GM11168 (cell line): ENCODE measurements at regions not wholly inside any gene's neighbourhood (a gene's known extent, or its start where the extent isn't known, plus 50 kb on each side); places are given as distances from the start of the nearest gene placed in this dataset.

Experiments used
- in situ Hi-C: fragments of 300-500 bp; cut with MboI; formaldehyde crosslinking; loops from one replicate; pipeline ENCODE4 v1.12.0; 2022; ENCODE audit warnings: low sequenced_read_pairs; ENCODE audit not compliant: unreplicated experiment

DNA sequence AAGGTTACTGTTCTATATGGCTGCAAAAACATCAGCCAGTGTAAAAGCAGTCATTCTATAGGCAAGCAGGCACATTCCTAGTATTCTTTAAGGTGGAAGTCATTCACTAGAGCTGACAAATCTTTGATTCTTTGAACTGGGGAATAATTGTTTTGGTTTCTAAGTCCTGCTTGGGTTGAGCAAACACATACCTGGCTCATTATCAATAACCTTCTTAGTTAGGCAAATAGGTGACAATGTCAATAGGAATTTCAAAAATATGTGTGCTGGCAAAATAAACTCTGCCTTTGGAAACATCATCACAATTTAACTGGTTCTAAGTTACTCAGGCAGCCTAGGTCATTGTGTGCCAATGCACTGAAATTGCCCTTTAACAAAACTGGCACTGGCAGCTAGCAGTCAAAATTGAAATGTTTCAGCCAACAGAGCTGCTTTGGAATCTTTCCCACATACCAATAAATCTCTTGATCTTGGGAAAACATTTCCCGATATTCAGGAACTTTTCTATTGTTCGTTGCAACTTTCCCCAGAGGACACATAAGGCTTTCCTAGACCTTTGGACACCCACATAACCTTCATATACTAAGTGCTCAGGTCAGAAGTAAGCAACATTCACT lies 402.0 kb upstream of the MMADHC start:
- in situ Hi-C loops = no loop called here

DNA sequence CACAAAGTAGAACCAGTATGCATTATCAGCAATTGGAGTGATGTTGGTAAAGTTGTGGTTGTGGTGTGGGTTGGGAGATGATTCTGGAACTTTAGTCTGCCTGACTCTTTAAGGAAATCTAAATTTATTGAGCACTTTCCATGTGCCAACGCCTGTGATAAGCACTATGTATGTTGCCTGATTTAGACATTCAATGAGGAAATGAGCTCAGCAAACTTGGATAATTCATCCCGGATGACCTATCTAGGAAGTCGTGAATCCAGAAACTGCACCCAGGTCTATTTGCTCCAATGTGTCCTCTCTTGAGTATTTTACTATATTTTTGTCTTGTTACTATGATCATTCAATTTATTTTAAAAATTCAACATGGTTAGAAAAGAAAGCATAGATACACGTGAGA lies 400.8 kb upstream of the MMADHC start:
- in situ Hi-C loops = no loop called here

GRCh38 chr2:149986861-149987260 lies 399.3 kb upstream of the MMADHC start:
- in situ Hi-C loops = no loop called here

DNA sequence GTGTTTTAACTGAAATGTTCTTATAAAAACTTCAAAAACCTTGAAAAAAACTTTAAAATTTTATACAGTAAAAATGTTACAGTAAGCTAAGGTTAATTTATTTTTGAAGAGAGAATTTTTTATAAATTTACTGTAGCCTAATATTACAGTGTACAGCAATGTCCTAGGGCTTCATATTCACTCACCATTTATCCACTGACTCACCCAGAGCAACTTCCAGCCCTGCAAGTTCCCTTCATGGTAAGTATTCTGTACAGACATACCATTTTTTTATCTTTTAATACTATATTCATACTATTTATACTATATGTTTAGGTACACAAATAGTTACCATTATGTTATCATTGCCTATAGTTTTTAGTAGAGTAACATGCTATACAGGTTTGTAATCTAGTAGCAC lies 396.7 kb upstream of the MMADHC start:
- in situ Hi-C loops = no loop called here

DNA sequence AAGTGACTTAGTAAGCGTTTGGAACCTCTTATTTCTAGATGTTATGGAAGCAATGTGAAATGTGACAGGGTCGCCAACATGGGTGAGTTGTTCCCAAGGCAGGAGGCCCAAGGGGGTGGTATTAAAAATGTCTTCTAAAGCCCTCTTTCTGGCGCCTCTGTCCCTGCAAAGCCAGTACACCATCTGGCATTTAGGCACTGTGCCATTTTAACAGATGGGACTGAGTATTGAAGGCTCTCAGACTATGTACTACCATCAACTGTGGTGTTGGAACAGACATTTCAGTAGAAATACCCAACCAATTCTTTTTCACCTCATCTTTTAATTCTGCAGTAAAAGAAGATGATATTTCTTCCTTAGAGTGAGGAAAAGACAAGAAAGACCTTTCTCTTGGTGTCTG lies 384.5 kb upstream of the MMADHC start:
- in situ Hi-C loops = no loop called here

- in situ Hi-C loops = no loop called here
These were observed 367.5 kb upstream of the MMADHC start for GRCh38 chr2:149954981-149955600.

DNA sequence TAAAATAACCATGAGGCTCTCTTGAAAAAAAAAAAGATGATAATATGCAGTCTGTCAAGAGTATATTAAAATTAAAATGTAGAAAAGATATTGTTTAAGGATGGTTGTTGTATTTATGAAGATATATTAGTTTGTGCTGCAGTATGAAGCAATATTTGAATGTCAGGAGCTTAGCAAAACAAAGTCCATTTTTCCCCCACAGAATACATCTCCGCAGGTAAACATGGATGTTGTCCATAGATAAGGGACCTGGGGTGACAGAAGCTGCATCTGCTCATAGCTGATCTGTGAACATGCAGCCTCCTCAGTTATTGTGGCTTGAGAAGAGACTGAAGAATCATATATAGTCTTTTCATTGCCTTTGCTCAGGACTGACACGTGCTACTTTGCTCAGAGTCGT lies 366.1 kb upstream of the MMADHC start:
- in situ Hi-C loops = no loop called here

DNA sequence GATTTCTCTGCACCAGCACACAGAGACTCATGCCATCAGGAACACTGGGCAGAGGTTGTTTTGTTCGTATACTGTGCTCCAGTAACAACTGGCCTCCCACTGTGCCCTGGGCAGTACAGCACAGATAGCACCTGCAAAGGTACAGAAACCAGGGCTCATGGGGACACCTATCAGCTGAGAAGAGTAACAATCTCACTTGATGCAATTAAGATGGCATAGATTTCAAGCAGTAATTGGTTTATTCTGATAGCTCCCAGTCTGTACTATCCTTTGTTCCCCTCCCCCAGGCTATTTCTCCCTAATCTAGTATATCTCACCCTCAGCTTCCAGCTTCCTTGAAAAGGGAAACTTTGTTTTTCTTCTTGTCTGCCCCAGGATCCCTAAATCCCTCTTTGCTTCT lies 343.9 kb upstream of the MMADHC start:
- in situ Hi-C loops = no loop called here

GRCh38 chr2:149928011-149928410 lies 340.4 kb upstream of the MMADHC start:
- in situ Hi-C loops = no loop called here

GRCh38 chr2:149926149-149926548 lies 338.6 kb upstream of the MMADHC start:
- in situ Hi-C loops = no loop called here

- in situ Hi-C loops = no loop called here
These were observed 337.1 kb upstream of the MMADHC start for GRCh38 chr2:149924549-149925213.

DNA sequence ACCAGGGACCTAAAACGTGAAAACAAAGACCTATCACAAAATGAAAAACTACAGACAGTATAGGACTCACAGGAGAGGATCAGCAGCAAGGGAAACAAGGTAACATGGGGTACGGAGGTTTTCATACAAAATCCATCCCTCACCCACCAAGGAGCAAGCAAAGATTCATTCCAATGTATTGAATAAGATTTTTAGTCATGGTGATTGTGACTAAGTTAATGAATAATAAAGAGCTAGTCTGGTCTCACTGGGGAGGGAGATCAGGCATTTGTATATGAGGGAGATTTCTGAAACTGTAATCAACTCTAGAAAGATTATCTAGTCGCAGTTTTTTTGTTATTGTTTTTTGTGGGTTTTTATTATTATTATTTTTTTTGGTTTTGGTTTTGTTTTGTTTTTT lies 336.5 kb upstream of the MMADHC start:
- in situ Hi-C loops = no loop called here

DNA sequence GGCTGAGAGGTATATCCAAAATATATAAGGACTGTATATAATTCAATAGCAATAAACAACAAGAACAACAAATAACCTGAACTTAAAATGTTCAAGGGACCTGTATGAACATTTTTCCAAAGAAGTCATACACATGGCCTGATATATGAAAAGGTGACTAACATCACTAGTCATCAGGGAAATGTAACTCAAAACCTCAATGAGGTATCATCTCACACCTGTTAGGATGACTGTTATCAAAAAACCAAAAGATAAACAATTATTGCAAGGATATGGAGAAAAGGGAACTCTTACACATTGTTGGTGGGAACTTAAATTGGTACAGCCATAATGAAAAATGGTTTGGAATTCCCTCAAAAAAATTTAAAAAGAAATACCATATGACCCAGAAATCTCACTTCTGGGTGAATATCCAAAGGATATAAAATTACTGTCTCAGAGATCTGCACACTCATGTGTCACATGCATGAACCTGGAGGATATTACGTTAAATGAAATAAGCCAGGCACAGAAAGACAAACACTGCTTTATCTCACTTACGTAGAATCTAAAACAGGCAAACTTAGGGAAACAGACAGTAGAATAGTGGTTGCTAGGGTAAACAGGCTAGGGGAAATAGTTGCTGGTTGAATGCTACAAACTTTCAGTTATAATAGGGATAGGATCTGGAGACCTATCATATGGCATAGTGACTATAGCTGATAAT lies 334.5 kb upstream of the MMADHC start:
- in situ Hi-C loops = no loop called here

DNA sequence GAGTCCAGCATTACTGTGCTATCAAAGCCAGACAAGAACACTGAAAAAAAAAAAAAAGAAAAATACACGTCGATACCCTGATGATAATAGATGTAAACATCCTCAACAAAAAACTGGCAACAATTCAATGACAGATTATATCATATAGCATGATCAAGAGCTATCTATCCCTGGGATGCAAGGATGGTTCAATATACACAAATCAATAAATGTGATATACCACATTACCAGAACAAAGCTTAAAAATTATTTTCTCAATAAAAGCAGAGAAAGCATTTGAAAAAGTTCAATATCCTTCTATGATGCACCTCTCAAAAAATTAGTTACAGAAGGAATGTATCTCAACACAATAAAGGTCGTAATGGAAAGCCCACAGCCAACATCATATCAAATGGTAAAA lies 332.8 kb upstream of the MMADHC start:
- in situ Hi-C loops = no loop called here

GRCh38 chr2:149915151-149915550 lies 327.6 kb upstream of the MMADHC start:
- in situ Hi-C loops = no loop called here

GRCh38 chr2:149908726-149909683 lies 321.4 kb upstream of the MMADHC start:
- in situ Hi-C loops = no loop called here

DNA sequence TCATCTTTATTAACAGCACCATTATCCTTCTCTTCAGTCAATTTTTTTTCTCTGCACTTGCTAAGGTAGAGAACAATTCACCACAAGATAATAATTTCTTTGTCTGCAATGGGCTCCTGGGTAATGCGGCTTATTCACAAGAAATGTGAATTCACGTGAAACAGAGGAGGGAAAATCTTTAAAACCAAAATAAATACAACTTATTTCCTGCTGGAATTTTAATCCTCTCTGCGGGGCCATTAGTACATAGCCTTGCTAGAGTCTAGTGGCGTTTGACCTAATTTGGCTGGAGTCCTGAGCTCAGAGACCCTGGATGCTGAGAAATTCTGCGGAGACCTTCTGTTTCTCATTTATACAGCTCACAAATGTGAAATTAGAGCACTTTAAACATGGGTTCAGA lies 319.3 kb upstream of the MMADHC start:
- in situ Hi-C loops = no loop called here

DNA sequence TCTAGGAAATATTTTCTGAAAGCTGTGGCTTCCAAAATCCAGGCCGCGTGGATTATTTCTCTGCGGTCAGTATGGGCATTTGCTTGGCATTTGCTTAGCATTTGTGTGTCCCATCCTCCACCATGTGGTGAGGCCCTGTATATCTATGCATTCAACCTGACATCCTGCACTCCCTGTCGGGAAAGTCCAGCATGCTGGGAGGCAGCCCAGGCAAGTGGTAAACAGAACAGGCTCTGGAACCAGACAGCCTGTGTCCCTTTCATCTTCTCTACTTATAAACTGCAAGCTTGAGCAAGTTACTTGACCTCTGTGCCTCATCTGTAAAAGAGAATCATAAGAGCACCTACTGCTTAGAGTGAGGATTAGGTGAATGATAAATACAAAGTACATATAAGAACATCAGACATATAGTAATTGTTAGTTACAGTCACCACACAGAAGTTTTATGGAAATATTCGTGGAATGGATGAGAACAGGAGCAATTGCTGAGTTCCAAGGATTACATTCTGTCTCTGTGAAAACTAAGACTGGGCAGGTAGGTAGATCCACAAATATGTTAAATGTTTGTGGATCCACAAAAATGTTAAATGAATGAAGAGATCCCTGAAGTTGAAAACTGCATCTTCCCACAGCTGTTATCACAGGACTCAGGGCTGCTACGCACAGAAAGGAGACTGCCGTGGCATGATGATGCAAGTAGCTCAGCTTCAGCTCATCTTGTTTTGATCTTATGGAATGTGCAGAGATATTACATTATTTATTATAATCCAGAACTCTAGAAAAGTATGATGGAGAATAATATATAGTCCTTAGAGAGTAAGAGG lies 317.0 kb upstream of the MMADHC start:
- in situ Hi-C loops = no loop called here

DNA sequence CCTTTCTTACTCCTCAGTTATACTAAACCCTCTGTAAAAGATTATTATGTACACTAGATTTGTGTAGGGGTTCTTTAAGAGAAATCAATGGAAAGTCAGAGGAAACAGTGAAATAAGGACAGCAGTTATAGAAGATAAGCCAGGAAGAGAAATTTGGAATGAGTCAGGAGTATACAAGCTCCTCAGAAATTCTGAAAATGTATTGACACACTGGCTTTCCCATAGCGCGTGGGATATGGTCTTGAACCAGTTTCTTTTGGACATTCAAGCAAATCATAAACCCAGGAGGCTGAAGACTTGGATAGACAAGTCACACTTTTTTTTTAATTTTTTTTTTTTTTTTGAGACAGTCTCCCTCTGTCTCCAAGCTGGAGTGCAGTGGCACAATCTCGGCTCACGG lies 316.1 kb upstream of the MMADHC start:
- in situ Hi-C loops = no loop called here
